NCI-H2081 (cell line): ENCODE measurements at regions not wholly inside any gene's neighbourhood (a gene's known extent, or its start where the extent isn't known, plus 50 kb on each side); places are given as distances from the start of the nearest gene placed in this dataset.
"Not testable (repeated sequence)": the region's sequence is repeated elsewhere in the genome, so short reads cannot be mapped to it uniquely, and the experiment has no call there.

Experiments used
- DNase-seq, 2 experiments: peaks; one replicate each; lab custom pipeline; 2025; lab: John Stamatoyannopoulos, UW

DNA sequence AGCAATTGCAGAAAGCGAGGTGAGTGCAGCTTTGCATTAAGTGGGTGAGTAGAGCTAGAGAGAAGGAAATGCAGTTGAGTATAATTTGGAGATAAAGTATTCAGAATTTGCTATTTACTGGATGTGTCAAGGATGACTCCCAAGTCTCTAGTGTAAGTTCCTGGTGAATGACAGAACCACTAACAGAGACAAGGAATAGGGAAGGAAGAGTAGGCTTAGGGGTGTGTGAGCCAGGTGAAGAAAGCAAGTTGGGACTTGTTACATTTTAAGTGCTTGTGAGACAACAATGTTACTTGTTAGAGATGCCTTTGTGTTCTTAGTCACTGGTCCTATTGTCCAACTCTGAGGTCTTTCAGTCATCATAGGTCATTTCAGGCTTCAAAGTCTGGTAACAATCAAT lies 70.8 kb downstream of the TBC1D26 start:
- DNase-seq: not testable (repeated sequence)

- not testable (repeated sequence) for DNase-seq
These were observed 74.7 kb downstream of the TBC1D26 start for GRCh38 chr17:15806825-15807224.

DNA sequence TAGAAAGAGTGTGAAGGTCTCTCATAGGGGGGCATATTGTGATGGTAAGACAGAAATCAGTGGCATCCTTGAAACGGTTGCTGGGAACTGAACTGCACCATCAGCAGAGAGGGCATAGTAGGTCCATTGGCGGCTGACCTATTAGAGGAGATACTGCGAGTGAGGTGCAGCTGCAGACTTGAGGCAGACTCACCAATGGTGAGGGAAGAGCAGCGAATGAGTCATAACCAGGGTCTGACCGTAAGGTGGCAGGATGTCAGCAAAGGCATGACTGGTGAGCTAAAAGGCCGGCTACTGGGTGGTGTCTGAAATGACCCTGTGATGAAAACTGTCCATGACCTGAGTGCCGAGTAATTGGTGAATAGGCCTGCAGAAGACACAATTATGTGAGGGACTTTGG lies 81.3 kb downstream of the TBC1D26 start:
- DNase-seq: not testable (repeated sequence)

- not testable (repeated sequence) for DNase-seq
These were observed 81.9 kb downstream of the TBC1D26 start for GRCh38 chr17:15814003-15814402.

DNA sequence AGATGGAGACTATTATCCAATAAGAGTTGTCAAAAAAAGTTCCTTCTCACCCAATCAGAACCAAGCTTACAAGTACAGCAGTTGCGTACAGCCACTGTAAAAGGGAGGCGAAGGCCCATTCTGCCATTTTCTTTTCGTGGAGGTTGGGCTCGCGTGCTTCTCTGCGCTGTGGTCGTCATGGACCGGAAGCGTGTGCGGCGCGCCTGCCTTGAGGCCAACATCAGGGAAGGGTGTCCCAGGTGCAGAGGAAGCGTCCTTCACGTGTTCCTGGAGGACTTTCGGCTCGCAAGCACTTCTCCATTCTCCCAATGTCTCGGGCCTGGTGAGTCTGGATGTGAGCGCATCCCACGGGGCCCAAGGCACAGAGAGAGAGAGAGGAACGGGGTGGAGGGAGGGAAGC lies 85.8 kb downstream of the TBC1D26 start:
- DNase-seq: not testable (repeated sequence)

DNA sequence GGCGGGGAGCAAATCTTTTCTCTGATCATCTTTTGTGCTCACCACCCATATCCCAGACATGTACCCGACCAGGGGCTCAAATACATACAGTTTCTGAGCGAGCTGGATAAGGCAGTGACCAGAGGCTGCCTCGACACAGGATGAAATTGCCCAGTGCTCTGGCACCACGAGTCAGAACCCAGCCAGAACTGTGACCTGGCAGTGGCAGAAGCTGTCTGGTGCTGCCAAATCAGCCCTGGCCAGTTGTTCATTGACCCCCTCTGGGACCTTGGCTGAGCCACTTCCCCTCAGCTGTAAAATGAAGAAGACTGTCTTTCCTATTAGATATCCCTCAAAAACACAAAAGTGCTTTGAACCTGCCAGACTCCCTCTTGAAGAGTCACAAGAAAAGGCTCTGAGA lies 90.2 kb downstream of the TBC1D26 start:
- not testable (repeated sequence) for DNase-seq

DNA sequence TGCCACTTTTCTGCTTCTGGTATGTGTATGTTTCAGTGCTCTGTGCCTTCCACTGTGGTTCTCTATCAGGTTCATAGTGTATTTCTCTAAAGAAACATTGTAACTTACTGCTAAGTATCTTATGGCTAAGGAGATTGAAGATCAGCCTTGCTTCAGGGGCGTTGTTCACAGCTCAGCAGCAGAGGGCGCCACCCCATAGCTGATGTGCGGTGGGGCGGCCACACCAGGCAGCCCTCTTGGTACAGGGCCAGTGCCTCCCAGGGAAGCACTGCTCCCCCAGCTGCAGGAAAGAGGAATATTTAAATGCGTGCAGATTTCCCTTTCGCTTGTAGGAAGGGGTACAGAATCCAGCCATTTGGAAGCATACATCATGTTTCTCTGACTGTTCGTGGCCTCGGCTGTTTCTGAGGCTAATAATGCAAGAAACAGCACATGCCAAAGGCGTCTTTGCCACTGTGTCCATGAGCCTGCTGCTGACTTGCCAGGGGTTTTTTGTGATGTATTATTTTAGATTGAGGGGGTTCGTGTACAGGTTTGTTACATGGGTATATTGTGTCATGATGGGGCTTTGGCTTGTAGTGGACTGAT lies 96.7 kb downstream of the TBC1D26 start:
- peak; percentile 35 to 59 for DNase-seq

DNA sequence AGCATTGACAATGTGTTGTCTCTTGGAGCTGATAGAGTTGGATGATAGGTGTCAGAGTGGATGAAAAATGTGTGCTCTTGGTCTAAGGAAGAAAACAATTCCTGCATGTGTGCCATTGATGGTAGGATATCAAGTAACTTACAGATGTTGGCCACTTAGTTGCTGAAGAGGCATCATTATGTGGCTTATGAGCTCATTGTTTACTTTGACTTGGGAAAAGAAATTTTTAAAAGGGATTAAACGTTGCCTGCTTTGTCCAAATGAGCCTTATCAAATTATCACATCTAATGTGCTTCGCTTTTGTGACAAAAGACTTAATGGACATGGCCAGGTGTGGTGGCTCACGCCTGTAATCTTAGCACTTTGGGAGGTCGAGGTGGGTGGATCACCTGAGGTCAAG lies 98.1 kb downstream of the TBC1D26 start:
- not testable (repeated sequence) for DNase-seq

DNA sequence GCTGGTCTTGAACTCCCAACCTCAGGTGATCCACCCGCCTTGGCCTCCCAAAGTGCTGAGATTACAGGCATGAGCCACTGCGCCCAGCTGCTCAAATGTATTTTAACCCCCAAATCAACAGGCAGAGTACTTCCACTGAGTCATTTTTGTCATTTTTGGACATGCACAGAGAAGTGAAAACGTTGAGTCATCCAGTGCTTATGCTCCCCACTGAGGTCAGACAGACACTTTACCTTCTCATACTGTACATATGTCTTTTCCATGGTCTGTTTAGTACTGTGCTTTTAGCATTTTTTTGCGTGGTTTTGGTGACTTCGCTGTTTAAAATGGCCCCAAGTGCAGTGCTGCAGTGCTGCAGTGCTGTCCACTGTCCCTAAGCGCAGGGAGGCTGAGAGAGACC lies 99.1 kb downstream of the TBC1D26 start:
- not testable (repeated sequence) for DNase-seq

- not testable (repeated sequence) for DNase-seq
These were observed 100.9 kb downstream of the TBC1D26 start for GRCh38 chr17:15832921-15833480.

GRCh38 chr17:15833890-15834289 lies 101.8 kb downstream of the TBC1D26 start:
- not testable (repeated sequence) for DNase-seq

GRCh38 chr17:15835481-15835880 lies 103.4 kb downstream of the TBC1D26 start:
- DNase-seq: not testable (repeated sequence)

GRCh38 chr17:15836249-15836982 lies 104.3 kb downstream of the TBC1D26 start:
- not testable (repeated sequence) for DNase-seq

GRCh38 chr17:15836991-15837390 lies 104.9 kb downstream of the TBC1D26 start:
- DNase-seq: not testable (repeated sequence)

GRCh38 chr17:15847447-15848229 lies 97.3 kb upstream of the ADORA2B start:
- DNase-seq: not testable (repeated sequence)

DNA sequence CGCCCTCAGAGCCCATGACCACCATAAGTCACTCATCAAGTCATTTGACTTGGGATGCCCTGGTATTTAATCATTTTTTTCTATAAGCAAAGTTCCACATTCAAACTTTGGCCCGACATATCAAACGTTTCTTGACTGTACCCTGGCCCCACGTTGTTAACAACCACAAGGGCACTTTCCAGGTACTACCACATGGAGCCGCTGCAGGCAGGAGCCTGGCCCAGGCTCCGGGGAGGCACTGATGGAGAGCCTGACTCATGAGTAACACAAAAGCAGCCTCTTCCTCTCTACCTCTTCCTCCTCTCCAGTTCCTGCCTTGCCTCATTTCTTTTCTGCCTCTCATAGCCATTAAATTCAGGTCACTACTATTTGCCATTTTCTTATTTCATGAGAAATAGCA lies 95.9 kb upstream of the ADORA2B start:
- DNase-seq: not testable (repeated sequence)

GRCh38 chr17:15850071-15850470 lies 94.9 kb upstream of the ADORA2B start:
- not testable (repeated sequence) for DNase-seq

DNA sequence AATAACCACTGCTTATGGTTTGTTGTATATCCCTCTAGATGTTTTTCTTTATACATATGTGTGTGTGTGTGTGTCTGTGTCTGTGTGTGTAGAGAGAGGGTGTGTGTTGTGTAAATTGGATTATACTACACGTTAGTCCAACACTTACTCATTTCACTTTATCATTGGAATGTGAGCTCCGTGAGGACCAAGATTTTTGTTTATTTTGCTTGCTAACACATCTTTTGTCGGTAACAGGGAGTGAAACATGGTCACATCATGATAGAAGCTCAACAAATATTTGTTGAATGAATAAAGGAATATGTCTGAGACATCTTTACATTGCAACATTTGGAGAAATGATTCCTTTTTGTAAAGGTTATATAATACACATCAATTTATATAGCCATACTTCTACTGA lies 94.2 kb upstream of the ADORA2B start:
- not testable (repeated sequence) for DNase-seq

DNA sequence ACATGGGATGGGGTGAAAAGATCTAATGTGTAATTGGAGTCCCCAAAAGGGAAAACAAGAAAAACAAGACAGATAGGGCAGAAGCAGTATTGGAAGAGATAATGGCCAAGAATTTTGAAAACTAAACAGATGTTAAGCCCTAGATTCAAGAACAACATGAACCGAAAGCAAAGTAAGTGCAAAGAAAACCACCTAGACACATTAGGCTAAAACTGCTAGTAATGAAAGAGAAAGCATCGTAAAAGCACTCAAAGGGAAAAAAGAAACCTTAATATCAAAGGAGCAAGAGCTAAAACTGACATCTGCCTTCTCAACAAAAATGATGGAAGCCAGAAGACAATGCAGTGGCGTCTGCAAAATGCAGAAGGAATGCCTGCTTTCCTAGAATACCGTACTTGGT lies 92.1 kb upstream of the ADORA2B start:
- not testable (repeated sequence) for DNase-seq

DNA sequence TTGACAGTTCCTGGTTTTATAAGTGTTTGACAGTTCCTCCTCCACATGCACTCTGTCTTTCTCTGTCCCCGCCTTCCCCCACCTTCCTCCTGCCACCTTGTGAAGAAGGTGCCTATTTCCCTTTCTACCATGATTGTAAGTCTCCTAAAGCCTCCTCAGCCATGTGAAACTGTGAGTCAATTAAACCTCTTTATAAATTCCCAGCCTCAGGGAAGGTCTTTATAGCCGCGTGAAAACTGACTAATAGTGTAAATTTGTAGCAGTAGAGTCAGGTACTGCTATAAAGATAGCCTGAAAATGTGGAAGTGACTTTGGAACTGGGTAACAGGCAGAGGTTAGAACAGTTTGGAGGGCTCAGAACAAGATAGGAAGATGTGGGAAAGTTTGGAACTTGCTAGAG lies 88.7 kb upstream of the ADORA2B start:
- not testable (repeated sequence) for DNase-seq

GRCh38 chr17:15856745-15857144 lies 88.2 kb upstream of the ADORA2B start:
- DNase-seq: not testable (repeated sequence)

DNA sequence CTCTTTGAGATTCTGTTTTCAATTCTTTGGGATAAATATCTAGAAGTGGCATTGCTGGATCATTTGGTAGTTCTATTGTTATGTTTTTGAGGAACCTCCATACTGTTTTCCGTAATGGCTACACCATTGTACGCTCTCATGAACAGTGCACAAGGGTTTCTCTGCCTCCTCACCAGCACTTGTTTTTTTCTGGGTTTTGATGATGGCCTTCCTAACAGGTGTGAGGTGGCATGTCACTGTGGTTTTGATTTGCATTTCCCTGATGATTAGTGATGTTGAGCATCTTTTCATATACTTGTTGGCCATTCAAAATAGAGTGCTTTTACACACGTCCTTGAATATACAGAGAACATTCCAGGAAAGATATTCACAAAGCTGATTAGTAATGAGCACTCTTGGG lies 86.8 kb upstream of the ADORA2B start:
- not testable (repeated sequence) for DNase-seq
